HL-60 (cell line): ENCODE measurements at regions not wholly inside any gene's neighbourhood (a gene's known extent, or its start where the extent isn't known, plus 50 kb on each side); places are given as distances from the start of the nearest gene placed in this dataset.

ENCODE experiments used
- POLR2AphosphoS5 ChIP-seq: IDR thresholded peaks from 2 replicates; pipeline ENCODE4 v1.6.1; 2012; ENCODE audit warnings: low read depth
- REST ChIP-seq: IDR thresholded peaks from 2 replicates; pipeline ENCODE4 v1.6.1; 2012; ENCODE audit warnings: low read depth; ENCODE audit not compliant: insufficient replicate concordance
- TF ChIP-seq, protein P1 (sequence below): IDR thresholded peaks from one replicate; pipeline ENCODE4 v1.5.1; 2011; ENCODE audit warnings: low read length, control low read depth, inconsistent platforms; ENCODE audit not compliant: insufficient read depth

DNA sequence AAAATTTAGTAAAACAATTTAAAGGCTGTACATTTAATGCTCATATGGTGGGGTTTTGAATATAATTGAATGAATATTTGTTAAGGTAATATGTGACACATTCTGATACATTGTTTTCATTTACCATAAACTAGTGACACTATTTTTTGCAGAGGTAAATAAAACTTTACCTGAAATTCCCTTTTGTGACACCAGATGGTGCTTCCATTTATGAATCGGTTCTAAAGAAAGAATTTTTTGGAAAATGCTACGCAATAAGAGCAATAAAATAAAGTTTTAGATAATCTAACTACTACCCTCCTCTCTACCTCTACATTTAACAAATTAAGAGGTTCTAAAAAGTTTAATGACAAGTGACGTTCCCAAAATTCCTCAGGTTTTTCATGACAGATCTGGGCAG, 448.9 kb downstream of the MAGEB5 start:
- TF ChIP-seq, protein P1, sequence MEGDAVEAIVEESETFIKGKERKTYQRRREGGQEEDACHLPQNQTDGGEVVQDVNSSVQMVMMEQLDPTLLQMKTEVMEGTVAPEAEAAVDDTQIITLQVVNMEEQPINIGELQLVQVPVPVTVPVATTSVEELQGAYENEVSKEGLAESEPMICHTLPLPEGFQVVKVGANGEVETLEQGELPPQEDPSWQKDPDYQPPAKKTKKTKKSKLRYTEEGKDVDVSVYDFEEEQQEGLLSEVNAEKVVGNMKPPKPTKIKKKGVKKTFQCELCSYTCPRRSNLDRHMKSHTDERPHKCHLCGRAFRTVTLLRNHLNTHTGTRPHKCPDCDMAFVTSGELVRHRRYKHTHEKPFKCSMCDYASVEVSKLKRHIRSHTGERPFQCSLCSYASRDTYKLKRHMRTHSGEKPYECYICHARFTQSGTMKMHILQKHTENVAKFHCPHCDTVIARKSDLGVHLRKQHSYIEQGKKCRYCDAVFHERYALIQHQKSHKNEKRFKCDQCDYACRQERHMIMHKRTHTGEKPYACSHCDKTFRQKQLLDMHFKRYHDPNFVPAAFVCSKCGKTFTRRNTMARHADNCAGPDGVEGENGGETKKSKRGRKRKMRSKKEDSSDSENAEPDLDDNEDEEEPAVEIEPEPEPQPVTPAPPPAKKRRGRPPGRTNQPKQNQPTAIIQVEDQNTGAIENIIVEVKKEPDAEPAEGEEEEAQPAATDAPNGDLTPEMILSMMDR = no peak
- TF ChIP-seq POLR2AphosphoS5 = no peak
- no peak for TF ChIP-seq REST
